ENCODE measurements at regions not wholly inside any gene's neighbourhood (a gene's known extent, or its start where the extent isn't known, plus 50 kb on each side); places are given as distances from the start of the nearest gene placed in this dataset.

DNA sequence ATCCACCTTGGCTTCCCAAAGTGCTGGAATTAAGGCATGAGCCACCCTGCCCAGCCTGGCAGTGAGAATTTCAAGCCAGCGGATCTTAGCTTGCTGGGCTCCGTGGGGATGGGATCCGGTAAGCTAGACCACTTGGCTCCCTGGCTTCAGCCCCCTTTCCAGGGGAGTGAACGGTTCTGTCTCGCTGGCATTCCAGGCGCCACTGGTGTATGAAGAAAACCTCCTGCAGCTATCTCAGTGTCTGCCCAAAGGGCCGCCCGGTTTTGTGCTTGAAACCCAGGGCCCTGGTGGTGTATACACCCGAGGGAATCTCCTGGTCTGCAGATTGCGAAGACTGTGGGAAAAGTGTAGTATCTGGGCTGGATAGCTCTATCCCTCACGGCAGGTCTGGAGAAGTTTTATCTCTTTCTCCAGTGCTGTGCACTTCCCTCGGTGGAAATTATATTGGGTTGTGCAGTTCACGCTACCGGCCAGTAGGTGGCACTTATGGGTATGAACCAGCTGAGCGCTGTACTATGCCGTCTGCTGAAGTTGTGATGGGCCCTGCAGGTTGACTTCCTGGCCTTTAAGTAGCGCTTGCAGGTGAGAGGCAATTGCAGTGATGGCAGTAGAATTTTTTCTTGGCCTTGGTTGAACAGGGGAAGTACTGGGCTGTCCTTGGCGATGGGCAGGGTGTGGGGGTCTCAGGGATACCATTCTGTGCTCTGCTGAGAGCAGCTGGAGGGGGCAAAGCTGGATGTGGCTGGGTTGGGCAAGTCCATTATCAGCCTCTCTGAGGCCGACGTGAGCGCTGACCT is 138.0 kb upstream of the MTPN start:
- TF ChIP-seq TARDBP (IDR thresholded peaks at IDR 0.05) (no peak), NFRKB (IDR thresholded peaks at IDR 0.05) (no peak)

All from HEK293T (cell line).